Lower leg skin (tissue), 4 donors: ENCODE measurements at regions not wholly inside any gene's neighbourhood (a gene's known extent, or its start where the extent isn't known, plus 50 kb on each side); places are given as distances from the start of the nearest gene placed in this dataset.
"Not testable (repeated sequence)": the region's sequence is repeated elsewhere in the genome, so short reads cannot be mapped to it uniquely, and the experiment has no call there.

Experiments
- DNase-seq, 2 donors: peaks; one replicate each; pipeline ENCODE4 v3.0.0-alpha.2; 2019; ENCODE audit warnings: low spot score in 2 of 2
- H3K4me3 ChIP-seq: fragments of 200-600 bp; sonication (generic); 2 replicates; pipeline ENCODE4 v1.5.1; 2017; ENCODE audit warnings: mild to moderate bottlenecking, low read depth; ENCODE audit not compliant: poor library complexity, severe bottlenecking
- CTCF ChIP-seq, 3 donors: fragments of 450-650 bp; IDR thresholded peaks; one replicate each; pipeline ENCODE4 v1.5.1; 2016; ENCODE audit warnings: antibody characterized with exemption in 3 of 3, mild to moderate bottlenecking in 3 of 3, moderate library complexity in 2 of 3
- POLR2A ChIP-seq, 2 donors: fragments of 450-650 bp; IDR thresholded peaks; one replicate each; pipeline ENCODE4 v1.6.1; 2016 to 2017; ENCODE audit warnings: antibody characterized with exemption in 2 of 2, mild to moderate bottlenecking in 1 of 2, moderate library complexity in 1 of 2
- WGBS, 2 donors: methylation state at CpG; one replicate each; pipeline ENCODE4 v1.1.5; 2018; 5-methylcytosine and 5-hydroxymethylcytosine counted together
- intact Hi-C: fragments of 100-400 bp; cut with DNase I; formaldehyde crosslinking; loops from one replicate; pipeline ENCODE4 v1.15.0; 2023; ENCODE audit warnings: low total_unique reads

- no peak for DNase-seq
- intact Hi-C loops, result no loop called here
- TF ChIP-seq CTCF (IDR thresholded peaks at IDR 0.05), result no peak
- TF ChIP-seq POLR2A (IDR thresholded peaks at IDR 0.05), result no peak
- H3K4me3 ChIP-seq, result no peak overlapping the region
- WGBS, 2 donors, result 19 to 27% methylated on average over 1 of the region's 1 CpG
Observed at GRCh38 chr13:62483774-62484173, 1068.1 kb upstream of the PCDH20 start.

GRCh38 chr13:62482351-62482750 lies 1066.7 kb upstream of the PCDH20 start:
- TF ChIP-seq POLR2A (IDR thresholded peaks at IDR 0.05), result no peak
- no peak for TF ChIP-seq CTCF (IDR thresholded peaks at IDR 0.05)
- no peak overlapping the region for H3K4me3 ChIP-seq
- intact Hi-C loops, result no loop called here
- no peak for DNase-seq
- whole genome bisulfite sequencing, 2 donors, result 67 to 71% methylated on average over 3 of the region's 3 CpGs

- TF ChIP-seq CTCF (IDR thresholded peaks at IDR 0.05), result no peak
- TF ChIP-seq POLR2A (IDR thresholded peaks at IDR 0.05), result no peak
- intact Hi-C loops, result no loop called here
- DNase-seq, result no peak
- no peak overlapping the region for H3K4me3 ChIP-seq
- WGBS, 2 donors, result 84 to 87% methylated on average over 3 of the region's 3 CpGs
Observed at GRCh38 chr13:62473944-62474237, 1058.2 kb upstream of the PCDH20 start.

GRCh38 chr13:62473190-62473943 lies 1057.7 kb upstream of the PCDH20 start:
- no peak for DNase-seq
- no peak for TF ChIP-seq POLR2A (IDR thresholded peaks at IDR 0.05)
- no peak for TF ChIP-seq CTCF (IDR thresholded peaks at IDR 0.05)
- intact Hi-C loops, result no loop called here
- no peak overlapping the region for H3K4me3 ChIP-seq
- 74 to 78% methylated on average over 2 of the region's 2 CpGs for WGBS, 2 donors

- no peak for DNase-seq
- intact Hi-C loops, result no loop called here
- H3K4me3 ChIP-seq, result no peak overlapping the region
- WGBS, 2 donors, result 85 to 90% methylated on average over 2 of the region's 2 CpGs
- no peak for TF ChIP-seq CTCF (IDR thresholded peaks at IDR 0.05)
Observed at GRCh38 chr13:62453761-62454160, 1038.1 kb upstream of the PCDH20 start.

- no peak overlapping the region for H3K4me3 ChIP-seq
- no peak for DNase-seq
- 77 to 81% methylated on average over 5 of the region's 5 CpGs for WGBS, 2 donors
- TF ChIP-seq POLR2A (IDR thresholded peaks at IDR 0.05), result no peak
- no peak for TF ChIP-seq CTCF (IDR thresholded peaks at IDR 0.05)
- intact Hi-C loops, result no loop called here
Observed at GRCh38 chr13:62450759-62451158, 1035.1 kb upstream of the PCDH20 start.

- intact Hi-C loops, H3K4me3 ChIP-seq, DNase-seq: not testable (repeated sequence)
- 91 to 96% methylated on average over 24 to 35 of the region's 39 CpGs for WGBS, 2 donors
Observed at GRCh38 chr13:62447771-62448382, 1032.2 kb upstream of the PCDH20 start.
